B cell (primary cell): ENCODE measurements at regions not wholly inside any gene's neighbourhood (a gene's known extent, or its start where the extent isn't known, plus 50 kb on each side); places are given as distances from the start of the nearest gene placed in this dataset.

Experiments used
- ATAC-seq: fragments of 200-7000 bp; cut with Tn5 transposase; one replicate; pipeline ENCODE4 v1.10.0; 2021; ENCODE audit warnings: low read depth, mild to moderate bottlenecking, moderate number of reproducible peaks, moderate library complexity
- CTCF ChIA-PET: fragments of 350-600 bp; sonication (Branson Sonifier 250); formaldehyde crosslinking; loops from one replicate; lab custom pipeline; 2021; ENCODE audit warnings: antibody characterized with exemption, inconsistent platforms; lab: Charles Lee
- POLR2A ChIA-PET: fragments of 350-600 bp; sonication (Branson Sonifier 250); formaldehyde crosslinking; loops from one replicate; lab custom pipeline; 2021; ENCODE audit warnings: antibody characterized with exemption; lab: Charles Lee
- DNase-seq: peaks from one replicate; pipeline ENCODE4 v3.0.0; 2013
- H2AFZ ChIP-seq: 2 replicates; pipeline ENCODE4 v1.6.1; 2012; ENCODE audit warnings: mild to moderate bottlenecking, low read depth, low read length; ENCODE audit not compliant: insufficient read depth, poor library complexity, severe bottlenecking
- H3K27ac ChIP-seq, 2 donors: 1 replicate in 1 of 2; 2 replicates in 1 of 2; pipeline ENCODE4 v1.5.1; 2012 to 2013; ENCODE audit warnings: low read length in 2 of 2, mild to moderate bottlenecking in 2 of 2, moderate library complexity in 1 of 2
- H3K27me3 ChIP-seq, 4 experiments: fragments of 200-600 bp in 1 of 4; sonication (generic) in 1 of 4; replicated peaks in 1 of 4; 1 replicate in 2 of 4; 2 replicates in 2 of 4; pipeline versions ENCODE4 v1.6.1 to v1.7.0; 2013 to 2016; ENCODE audit warnings: low read length in 3 of 4, mild to moderate bottlenecking in 2 of 4, mixed read lengths in 1 of 4, moderate library complexity in 1 of 4; ENCODE audit not compliant: insufficient read depth in 4 of 4, control insufficient read depth in 3 of 4; ENCODE audit errors: control extremely low read depth in 1 of 4
- H3K36me3 ChIP-seq, 2 experiments: replicated peaks in 1 of 2; 1 replicate in 1 of 2; 2 replicates in 1 of 2; pipeline versions ENCODE4 v1.6.1 to v1.7.1; 2013; ENCODE audit warnings: low read length in 1 of 2; ENCODE audit not compliant: insufficient read depth in 2 of 2, control insufficient read depth in 1 of 2; ENCODE audit errors: control extremely low read depth in 1 of 2, extremely low read depth in 1 of 2
- H3K4me1 ChIP-seq, 2 donors: fragments of 200-600 bp in 1 of 2; sonication (generic) in 1 of 2; 1 replicate in 1 of 2; 2 replicates in 1 of 2; pipeline versions ENCODE4 v1.5.1 to v1.6.1; 2013 to 2017; ENCODE audit warnings: low read length in 2 of 2; ENCODE audit not compliant: control insufficient read depth in 2 of 2, insufficient read depth in 2 of 2
- H3K4me2 ChIP-seq: replicated peaks from 2 replicates; pipeline ENCODE3; 2012; ENCODE audit warnings: mild to moderate bottlenecking, low read depth, low read length; ENCODE audit not compliant: poor library complexity, severe bottlenecking
- H3K4me3 ChIP-seq, 5 experiments: fragments of 200-600 bp in 1 of 5; sonication (generic) in 1 of 5; 1 replicate in 3 of 5; 2 replicates in 2 of 5; pipeline versions ENCODE4 v1.5.1 to v1.7.0; 2011 to 2016; ENCODE audit warnings: low read length in 4 of 5, mild to moderate bottlenecking in 4 of 5, low read depth in 2 of 5, control low read depth in 1 of 5, moderate library complexity in 1 of 5; ENCODE audit not compliant: insufficient read depth in 1 of 5; ENCODE audit errors: control extremely low read depth in 1 of 5, extremely low read depth in 1 of 5
- H3K79me2 ChIP-seq: fragments of 200-600 bp; sonication (generic); one replicate; pipeline ENCODE4 v1.6.0; 2016; ENCODE audit warnings: low read length; ENCODE audit not compliant: control insufficient read depth, insufficient read depth
- H3K9ac ChIP-seq: fragments of 200-600 bp; sonication (generic); 2 replicates; pipeline ENCODE4 v1.6.1; 2017; ENCODE audit warnings: mild to moderate bottlenecking, low read length, moderate library complexity
- H3K9me3 ChIP-seq, 3 donors: one replicate each; pipeline versions ENCODE4 v1.6.1 to v1.7.1; 2013; ENCODE audit warnings: low read length in 2 of 3; ENCODE audit not compliant: control insufficient read depth in 2 of 3, insufficient read depth in 1 of 3; ENCODE audit errors: control extremely low read depth in 1 of 3
- H4K20me1 ChIP-seq: 2 replicates; pipeline ENCODE4 v1.6.0; 2012; ENCODE audit warnings: mild to moderate bottlenecking, low read length; ENCODE audit not compliant: insufficient read depth, control insufficient read depth, poor library complexity, severe bottlenecking
- H3K27ac Mint-ChIP-seq: one replicate; pipeline ENCODE4 v1.8.0; 2021; ENCODE audit warnings: mixed read lengths
- H3K27me3 Mint-ChIP-seq: one replicate; pipeline ENCODE4 v1.8.0; 2021; ENCODE audit warnings: mixed read lengths
- H3K4me1 Mint-ChIP-seq: one replicate; pipeline ENCODE4 v1.8.0; 2021; ENCODE audit warnings: mixed read lengths
- H3K4me3 Mint-ChIP-seq: one replicate; pipeline ENCODE4 v1.8.0; 2021; ENCODE audit warnings: mixed read lengths
- H3K9me3 Mint-ChIP-seq: one replicate; pipeline ENCODE4 v1.8.0; 2022; ENCODE audit warnings: mixed read lengths; ENCODE audit not compliant: insufficient read depth
- EZH2 ChIP-seq: IDR thresholded peaks from 2 replicates; pipeline ENCODE4 v1.6.1; 2012; ENCODE audit warnings: borderline replicate concordance, low read depth, mild to moderate bottlenecking, moderate library complexity, low read length; ENCODE audit not compliant: insufficient read depth, poor library complexity, severe bottlenecking
- WGBS: methylation state at CpG from one replicate; pipeline ENCODE4 v1.1.5; 2013; ENCODE audit warnings: missing lambda C conversion rate; ENCODE audit not compliant: insufficient coverage; 5-methylcytosine and 5-hydroxymethylcytosine counted together
- intact Hi-C: fragments of 100-400 bp; cut with micrococcal nuclease; formaldehyde crosslinking; loops from one replicate; pipeline ENCODE4 v1.10.0; 2022
- TF ChIP-seq, protein P1 (sequence below): fragments of 200-600 bp; IDR thresholded peaks from one replicate; pipeline ENCODE4 v1.8.0; 2022; ENCODE audit warnings: antibody characterized with exemption, mild to moderate bottlenecking

GRCh38 chr5:145489516-145489915 is 345.6 kb downstream of the PRELID2 start:
- Histone ChIP-seq H3K4me1 (no peaks in the 10 kb centered on the region), H3K9me3 (no peaks in the 10 kb centered on the region), H3K27ac (no peak overlapping the region), H3K27me3 (no peaks in the 10 kb centered on the region), H3K4me2 (no peak overlapping the region), H4K20me1 (no peaks in the 10 kb centered on the region), H2AFZ (no peak overlapping the region), H3K79me2 (no peaks in the 10 kb centered on the region), H3K4me3 (no peak overlapping the region), H3K9ac (no peak overlapping the region), H3K36me3 (no peaks in the 10 kb centered on the region)
- DNase-seq, result no peak
- CTCF ChIA-PET, result no interaction called here
- POLR2A ChIA-PET, result no interaction called here
- no peaks in the 10 kb centered on the region for H3K27me3 Mint-ChIP-seq
- no peak overlapping the region for H3K4me3 Mint-ChIP-seq
- intact Hi-C loops, result no loop called here
- H3K9me3 Mint-ChIP-seq, result no peaks in the 10 kb centered on the region
- no peaks in the 10 kb centered on the region for H3K4me1 Mint-ChIP-seq
- WGBS, result 80% methylated on average over 1 of the region's 3 CpGs
- no peak overlapping the region for H3K27ac Mint-ChIP-seq
- TF ChIP-seq, protein P1, sequence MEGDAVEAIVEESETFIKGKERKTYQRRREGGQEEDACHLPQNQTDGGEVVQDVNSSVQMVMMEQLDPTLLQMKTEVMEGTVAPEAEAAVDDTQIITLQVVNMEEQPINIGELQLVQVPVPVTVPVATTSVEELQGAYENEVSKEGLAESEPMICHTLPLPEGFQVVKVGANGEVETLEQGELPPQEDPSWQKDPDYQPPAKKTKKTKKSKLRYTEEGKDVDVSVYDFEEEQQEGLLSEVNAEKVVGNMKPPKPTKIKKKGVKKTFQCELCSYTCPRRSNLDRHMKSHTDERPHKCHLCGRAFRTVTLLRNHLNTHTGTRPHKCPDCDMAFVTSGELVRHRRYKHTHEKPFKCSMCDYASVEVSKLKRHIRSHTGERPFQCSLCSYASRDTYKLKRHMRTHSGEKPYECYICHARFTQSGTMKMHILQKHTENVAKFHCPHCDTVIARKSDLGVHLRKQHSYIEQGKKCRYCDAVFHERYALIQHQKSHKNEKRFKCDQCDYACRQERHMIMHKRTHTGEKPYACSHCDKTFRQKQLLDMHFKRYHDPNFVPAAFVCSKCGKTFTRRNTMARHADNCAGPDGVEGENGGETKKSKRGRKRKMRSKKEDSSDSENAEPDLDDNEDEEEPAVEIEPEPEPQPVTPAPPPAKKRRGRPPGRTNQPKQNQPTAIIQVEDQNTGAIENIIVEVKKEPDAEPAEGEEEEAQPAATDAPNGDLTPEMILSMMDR, result no peak
- no peak for TF ChIP-seq EZH2
- ATAC-seq, result no peak

DNA sequence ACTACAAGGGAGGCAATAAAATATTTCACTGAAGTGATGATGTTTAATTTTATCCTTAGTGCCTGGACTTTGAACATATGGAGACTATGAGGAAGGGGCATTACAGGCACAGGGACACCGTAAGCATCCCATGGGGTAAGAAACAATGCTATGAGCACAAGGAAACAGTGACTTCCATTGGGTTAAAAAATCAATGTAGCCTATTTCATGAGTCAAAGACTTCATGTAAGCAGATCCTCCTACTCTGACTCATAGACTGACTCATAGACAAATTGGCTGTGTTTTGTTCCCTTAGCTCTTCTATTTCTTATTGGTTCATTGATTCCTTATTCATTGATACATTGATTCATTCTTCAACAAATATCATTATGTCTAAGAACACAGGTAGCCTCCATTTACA is 351.0 kb downstream of the PRELID2 start:
- Mint-ChIP-seq H3K27me3 (no peaks in the 10 kb centered on the region), H3K27ac (no peak overlapping the region), H3K9me3 (no peaks in the 10 kb centered on the region), H3K4me1 (no peaks in the 10 kb centered on the region), H3K4me3 (no peak overlapping the region)
- CTCF ChIA-PET, result no interaction called here
- no CpG with 5 or more reads among the region's 1 CpG for WGBS
- no peak overlapping the region for H2AFZ ChIP-seq
- H3K4me1 ChIP-seq, result no peaks in the 10 kb centered on the region
- H3K27ac ChIP-seq, result no peak overlapping the region
- H3K9ac ChIP-seq, result no peak overlapping the region
- H3K4me2 ChIP-seq, result no peak overlapping the region
- no peaks in the 10 kb centered on the region for H3K9me3 ChIP-seq
- no peaks in the 10 kb centered on the region for H4K20me1 ChIP-seq
- POLR2A ChIA-PET, result no interaction called here
- TF ChIP-seq EZH2, result no peak
- TF ChIP-seq, protein P1, result no peak
- no peak overlapping the region for H3K4me3 ChIP-seq
- no peaks in the 10 kb centered on the region for H3K36me3 ChIP-seq
- ATAC-seq, result no peak
- H3K79me2 ChIP-seq, result no peaks in the 10 kb centered on the region
- DNase-seq, result no peak
- no peaks in the 10 kb centered on the region for H3K27me3 ChIP-seq
- intact Hi-C loops, result no loop called here
